A549 (cell line): ENCODE measurements at regions not wholly inside any gene's neighbourhood (a gene's known extent, or its start where the extent isn't known, plus 50 kb on each side); places are given as distances from the start of the nearest gene placed in this dataset.

Experiments
- EP300 ChIP-seq, 2 experiments: fragments of >200 bp; sonication (Bioruptor Twin); formaldehyde crosslinking; IDR thresholded peaks; 2 replicates in 1 of 2; 3 replicates in 1 of 2; pipeline ENCODE4 v1.6.1; 2016 to 2017
- HOXB5 ChIP-seq: fragments of 250-450 bp; sonication (Bioruptor Pico); IDR thresholded peaks from 2 replicates; pipeline ENCODE4 v1.5.0; 2020; ENCODE audit warnings: mild to moderate bottlenecking, moderate library complexity
- KDM5A ChIP-seq: fragments of 200-600 bp; sonication (generic); IDR thresholded peaks from 2 replicates; pipeline ENCODE4 v1.6.1; 2016; ENCODE audit warnings: antibody characterized with exemption, mild to moderate bottlenecking
- TF ChIP-seq, protein P1 (sequence below): fragments of >200 bp; sonication (Bioruptor Twin); formaldehyde crosslinking; IDR thresholded peaks from 3 replicates; pipeline ENCODE4 v1.5.1; 2016

DNA sequence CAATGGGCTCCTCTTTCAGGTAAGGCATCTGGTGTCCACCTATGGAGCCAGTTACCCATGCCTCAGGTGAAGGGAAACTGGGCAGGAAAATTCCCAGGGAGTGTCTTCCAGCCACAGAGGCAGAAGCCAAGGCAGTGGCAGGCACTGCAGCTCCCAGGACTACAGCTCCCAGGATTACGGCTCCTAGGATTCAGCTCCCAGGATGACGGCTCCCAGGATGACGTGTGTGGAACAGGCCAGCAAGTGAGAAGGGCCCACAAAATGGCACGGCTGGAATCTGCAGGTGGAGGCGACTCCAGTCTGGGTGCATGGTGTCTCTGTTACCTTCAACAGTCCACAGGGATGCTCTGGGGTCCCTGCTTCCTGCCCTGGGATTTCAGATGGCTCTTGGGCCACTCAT, 92.1 kb downstream of the PTGR3 start:
- TF ChIP-seq KDM5A (no peak), HOXB5 (CRISPR knock-in tag) (no peak), EP300 (IDR thresholded peaks at IDR 0.05) (no peak)
- TF ChIP-seq, protein P1, sequence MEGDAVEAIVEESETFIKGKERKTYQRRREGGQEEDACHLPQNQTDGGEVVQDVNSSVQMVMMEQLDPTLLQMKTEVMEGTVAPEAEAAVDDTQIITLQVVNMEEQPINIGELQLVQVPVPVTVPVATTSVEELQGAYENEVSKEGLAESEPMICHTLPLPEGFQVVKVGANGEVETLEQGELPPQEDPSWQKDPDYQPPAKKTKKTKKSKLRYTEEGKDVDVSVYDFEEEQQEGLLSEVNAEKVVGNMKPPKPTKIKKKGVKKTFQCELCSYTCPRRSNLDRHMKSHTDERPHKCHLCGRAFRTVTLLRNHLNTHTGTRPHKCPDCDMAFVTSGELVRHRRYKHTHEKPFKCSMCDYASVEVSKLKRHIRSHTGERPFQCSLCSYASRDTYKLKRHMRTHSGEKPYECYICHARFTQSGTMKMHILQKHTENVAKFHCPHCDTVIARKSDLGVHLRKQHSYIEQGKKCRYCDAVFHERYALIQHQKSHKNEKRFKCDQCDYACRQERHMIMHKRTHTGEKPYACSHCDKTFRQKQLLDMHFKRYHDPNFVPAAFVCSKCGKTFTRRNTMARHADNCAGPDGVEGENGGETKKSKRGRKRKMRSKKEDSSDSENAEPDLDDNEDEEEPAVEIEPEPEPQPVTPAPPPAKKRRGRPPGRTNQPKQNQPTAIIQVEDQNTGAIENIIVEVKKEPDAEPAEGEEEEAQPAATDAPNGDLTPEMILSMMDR, result no peak
